NCI-H1930 (cell line): ENCODE measurements at regions not wholly inside any gene's neighbourhood (a gene's known extent, or its start where the extent isn't known, plus 50 kb on each side); places are given as distances from the start of the nearest gene placed in this dataset.
"Not testable (repeated sequence)": the region's sequence is repeated elsewhere in the genome, so short reads cannot be mapped to it uniquely, and the experiment has no call there.

ENCODE experiments used
- DNase-seq, 2 experiments: peaks; one replicate each; lab custom pipeline; 2025; lab: John Stamatoyannopoulos, UW

GRCh38 chr12:46619474-46619873 lies 206.3 kb downstream of the SLC38A4 start:
- not testable (repeated sequence) for DNase-seq

GRCh38 chr12:46617737-46618136 lies 208.1 kb downstream of the SLC38A4 start:
- DNase-seq = not testable (repeated sequence)

- DNase-seq = no peak
Measured at GRCh38 chr12:46617167-46617566, 208.6 kb downstream of the SLC38A4 start.

- no peak for DNase-seq
Measured at GRCh38 chr12:46610754-46611153, 215.0 kb downstream of the SLC38A4 start.

- DNase-seq = no peak
Measured at GRCh38 chr12:46609674-46610073, 216.1 kb downstream of the SLC38A4 start.

GRCh38 chr12:46609273-46609623 lies 216.5 kb downstream of the SLC38A4 start:
- no peak for DNase-seq

GRCh38 chr12:46608431-46609272 lies 217.1 kb downstream of the SLC38A4 start:
- DNase-seq = no peak

GRCh38 chr12:46604684-46605083 lies 221.1 kb downstream of the SLC38A4 start:
- no peak for DNase-seq

GRCh38 chr12:46603776-46604456 lies 221.9 kb downstream of the SLC38A4 start:
- DNase-seq = no peak

GRCh38 chr12:46602474-46602873 lies 223.3 kb downstream of the SLC38A4 start:
- no peak for DNase-seq

- no peak for DNase-seq
Measured at GRCh38 chr12:46590991-46591703, 218.6 kb upstream of the SLC38A2 start.

- no peak for DNase-seq
Measured at GRCh38 chr12:46585854-46586621, 213.5 kb upstream of the SLC38A2 start.

- DNase-seq = not testable (repeated sequence)
Measured at GRCh38 chr12:46584098-46584497, 211.5 kb upstream of the SLC38A2 start.

- DNase-seq = not testable (repeated sequence)
Measured at GRCh38 chr12:46581990-46582389, 209.4 kb upstream of the SLC38A2 start.

GRCh38 chr12:46580445-46580844 lies 207.9 kb upstream of the SLC38A2 start:
- no peak for DNase-seq

GRCh38 chr12:46579474-46579873 lies 206.9 kb upstream of the SLC38A2 start:
- DNase-seq = peak; percentile 90 to 99

- DNase-seq = peak in 1 of 2 experiments; percentile 76
Measured at GRCh38 chr12:46578190-46578982, 205.8 kb upstream of the SLC38A2 start.

GRCh38 chr12:46577063-46577776 lies 204.6 kb upstream of the SLC38A2 start:
- no peak for DNase-seq

GRCh38 chr12:46574847-46575246 lies 202.3 kb upstream of the SLC38A2 start:
- DNase-seq = no peak

- no peak for DNase-seq
Measured at GRCh38 chr12:46573347-46573658, 200.7 kb upstream of the SLC38A2 start.
